Endothelial cell of umbilical vein (primary cell): ENCODE measurements at regions not wholly inside any gene's neighbourhood (a gene's known extent, or its start where the extent isn't known, plus 50 kb on each side); places are given as distances from the start of the nearest gene placed in this dataset.

Experiments used
- BruUV-seq: library from RNA; stranded (reverse); fragments of 400-500 nt; replicated peaks from 2 replicates; lab custom pipeline; 2021; lab: Mats Ljungman, UMichigan
- CTCF ChIA-PET: fragments of 300-600, 350-600 bp; sonication (Branson Sonifier 250); formaldehyde crosslinking; loops from one replicate; lab custom pipeline; 2021; ENCODE audit warnings: antibody characterized with exemption, inconsistent platforms; lab: Charles Lee
- POLR2A ChIA-PET: fragments of 300-600, 350-600 bp; sonication (Branson Sonifier 250); formaldehyde crosslinking; loops from one replicate; lab custom pipeline; 2021; ENCODE audit warnings: antibody characterized with exemption, inconsistent platforms; lab: Charles Lee
- DNase-seq: peaks from one replicate; pipeline ENCODE4 v3.0.0-alpha.2; 2011; ENCODE audit warnings: low read depth, low spot score
- FAIRE-seq: peaks from 2 replicates; lab custom pipeline; 2011; peaks lifted over from hg19 to GRCh38; lab: Jason Lieb, UNC
- H2AFZ ChIP-seq: 2 replicates; pipeline ENCODE4 v1.6.0; 2012; ENCODE audit warnings: low read depth, low read length, control low read depth, inconsistent platforms
- H3K27ac ChIP-seq: 2 replicates; pipeline ENCODE4 v1.5.1; 2011; ENCODE audit warnings: low read depth, mild to moderate bottlenecking, control low read depth, low read length, moderate library complexity; ENCODE audit not compliant: insufficient read depth
- H3K27me3 ChIP-seq, 2 experiments: 2 replicates each; pipeline versions ENCODE4 v1.6.0 to v1.6.1; 2011; ENCODE audit warnings: low read length in 2 of 2, mixed read lengths in 1 of 2; ENCODE audit not compliant: control insufficient read depth in 2 of 2, insufficient read depth in 2 of 2
- H3K36me3 ChIP-seq, 2 experiments: 2 replicates in 1 of 2; 3 replicates in 1 of 2; pipeline ENCODE4 v1.5.1; 2011; ENCODE audit warnings: low read length in 2 of 2, mild to moderate bottlenecking in 1 of 2, moderate library complexity in 1 of 2; ENCODE audit not compliant: control insufficient read depth in 2 of 2, insufficient read depth in 2 of 2; ENCODE audit errors: extremely low read depth in 1 of 2
- H3K4me1 ChIP-seq: 3 replicates; pipeline ENCODE4 v1.5.1; 2011; ENCODE audit warnings: mild to moderate bottlenecking, low read length; ENCODE audit not compliant: control insufficient read depth, insufficient read depth; ENCODE audit errors: extremely low read depth
- H3K4me2 ChIP-seq: 2 replicates; pipeline ENCODE4 v1.6.1; 2011; ENCODE audit warnings: low read length, control low read depth, mixed read lengths; ENCODE audit not compliant: insufficient read depth
- H3K4me3 ChIP-seq, 3 experiments: fragments of 200-600 bp in 1 of 3; sonication (generic), shearing (Covaris generic) in 1 of 3; replicated peaks in 1 of 3; 2 replicates each; pipeline ENCODE4 v1.5.1; 2011 to 2016; ENCODE audit warnings: control low read depth in 3 of 3, low read length in 3 of 3, mild to moderate bottlenecking in 2 of 3, inconsistent platforms in 1 of 3, low read depth in 1 of 3, moderate library complexity in 1 of 3; ENCODE audit not compliant: insufficient read depth in 1 of 3
- H3K79me2 ChIP-seq: 2 replicates; pipeline ENCODE4 v1.6.0; 2012; ENCODE audit warnings: low read length, inconsistent platforms; ENCODE audit not compliant: control insufficient read depth, insufficient read depth
- H3K9ac ChIP-seq: replicated peaks from 2 replicates; pipeline ENCODE3; 2011; ENCODE audit warnings: low read length, control low read depth; ENCODE audit not compliant: insufficient read depth; ENCODE audit errors: extremely low read depth
- H3K9me1 ChIP-seq: replicated peaks from 3 replicates; pipeline ENCODE4 v1.6.0; 2011; ENCODE audit warnings: mild to moderate bottlenecking, low read length; ENCODE audit not compliant: control insufficient read depth, insufficient read depth; ENCODE audit errors: extremely low read depth
- H3K9me3 ChIP-seq: replicated peaks from 2 replicates; pipeline ENCODE4 v1.5.1; 2012; ENCODE audit warnings: low read length, inconsistent platforms; ENCODE audit not compliant: control insufficient read depth, insufficient read depth
- H4K20me1 ChIP-seq: replicated peaks from 2 replicates; pipeline ENCODE3; 2011; ENCODE audit warnings: mild to moderate bottlenecking, low read length; ENCODE audit not compliant: control insufficient read depth, insufficient read depth; ENCODE audit errors: extremely low read depth
- CTCF ChIP-seq, 2 donors: IDR thresholded peaks; 1 replicate in 1 of 2; 2 replicates in 1 of 2; pipeline ENCODE4 v1.5.1; 2011; ENCODE audit warnings: low read length in 2 of 2, mild to moderate bottlenecking in 2 of 2, moderate library complexity in 2 of 2, control low read depth in 1 of 2, inconsistent platforms in 1 of 2, low read depth in 1 of 2; ENCODE audit not compliant: insufficient read depth in 1 of 2; ENCODE audit errors: extremely low read depth in 1 of 2
- EZH2 ChIP-seq: IDR thresholded peaks from 2 replicates; pipeline ENCODE4 v1.6.1; 2012; ENCODE audit warnings: borderline replicate concordance, low read depth, mild to moderate bottlenecking, moderate library complexity, low read length, inconsistent platforms; ENCODE audit not compliant: severe bottlenecking
- FOS ChIP-seq: IDR thresholded peaks from 2 replicates; pipeline ENCODE4 v1.6.1; 2011; ENCODE audit warnings: mild to moderate bottlenecking, low read length, moderate library complexity, borderline replicate concordance; ENCODE audit not compliant: insufficient read depth
- GATA2 ChIP-seq: IDR thresholded peaks from 2 replicates; pipeline ENCODE4 v1.7.0; 2011; ENCODE audit warnings: low read depth, mild to moderate bottlenecking, moderate library complexity, mixed read lengths, low read length; ENCODE audit not compliant: insufficient read length, insufficient read depth
- JUN ChIP-seq: IDR thresholded peaks from 2 replicates; pipeline ENCODE4 v1.6.1; 2011; ENCODE audit warnings: borderline replicate concordance, low read depth; ENCODE audit not compliant: insufficient read length, insufficient read depth
- MAX ChIP-seq: IDR thresholded peaks from 2 replicates; pipeline ENCODE4 v1.6.1; 2011; ENCODE audit not compliant: insufficient read depth, insufficient read length
- MYC ChIP-seq: IDR thresholded peaks from one replicate; pipeline ENCODE4 v1.6.1; 2011; ENCODE audit warnings: mild to moderate bottlenecking, low read depth, low read length
- POLR2A ChIP-seq: IDR thresholded peaks from 2 replicates; pipeline ENCODE4 v1.6.1; 2012; ENCODE audit warnings: low read depth, mild to moderate bottlenecking, control low read depth, low read length
- POLR2AphosphoS5 ChIP-seq: IDR thresholded peaks from 2 replicates; pipeline ENCODE4 v1.6.1; 2012; ENCODE audit warnings: low read depth, mild to moderate bottlenecking, control low read depth, low read length, moderate library complexity; ENCODE audit not compliant: insufficient read depth
- dilution Hi-C: fragments of 300-500 bp; cut with MboI; formaldehyde crosslinking; loops from one replicate; pipeline ENCODE4 v1.15.0; 2019; ENCODE audit warnings: low sequenced_read_pairs; ENCODE audit not compliant: extremely low pct_ligation_motif_present
- intact Hi-C: fragments of 100-400 bp; cut with micrococcal nuclease; formaldehyde crosslinking; loops from one replicate; pipeline ENCODE4 v1.10.0; 2022

- Histone ChIP-seq H3K27ac (no peak overlapping the region), H2AFZ (no peak overlapping the region), H4K20me1 (no peaks in the 10 kb centered on the region), H3K79me2 (no peaks in the 10 kb centered on the region), H3K36me3 (no peaks in the 10 kb centered on the region), H3K4me1 (no peaks in the 10 kb centered on the region), H3K9ac (no peak overlapping the region), H3K9me1 (no peaks in the 10 kb centered on the region), H3K4me2 (no peak overlapping the region), H3K4me3 (no peak overlapping the region), H3K27me3 (no peaks in the 10 kb centered on the region), H3K9me3 (no peaks in the 10 kb centered on the region)
- intact Hi-C loops (no loop called here), dilution Hi-C loops (no loop called here)
- BruUV-seq = no TSS peak
- DNase-seq (no peak), FAIRE-seq (no peak)
- POLR2A ChIA-PET = no interaction called here
- CTCF ChIA-PET = no interaction called here
- TF ChIP-seq CTCF (IDR thresholded peaks at IDR 0.05; ENCODE audit: extremely low read depth in 1 of 2, insufficient read depth in 1 of 2, low read depth in 1 of 2, low read length in 2 of 2) (no peak), POLR2A (no peak), MAX (no peak), JUN (no peak), POLR2AphosphoS5 (no peak), FOS (no peak), MYC (no peak), GATA2 (no peak), EZH2 (no peak)
Observed at GRCh38 chr20:41927655-41928054, 309.5 kb upstream of the CHD6 start.
